ENCODE measurements at regions not wholly inside any gene's neighbourhood (a gene's known extent, or its start where the extent isn't known, plus 50 kb on each side); places are given as distances from the start of the nearest gene placed in this dataset.

GRCh38 chr10:124296121-124296812 is 122.5 kb downstream of the OAT start:
- no peak for DNase-seq
- intact Hi-C loops (cut with DNase I, micrococcal nuclease), result no loop called here
- peak; percentile 32 for ATAC-seq

GRCh38 chr10:124294811-124295770 is 123.6 kb downstream of the OAT start:
- no peak for ATAC-seq
- no peaks in the 10 kb centered on the region for H3K36me3 ChIP-seq (ENCODE audit: low read depth)
- peaks cover 3% of the 10 kb centered on the region for H3K9me3 ChIP-seq
- intact Hi-C loops (cut with DNase I, micrococcal nuclease), result no loop called here
- TF ChIP-seq CTCF (IDR thresholded peaks at IDR 0.05), result no peak
- no peaks in the 10 kb centered on the region for H3K4me1 ChIP-seq (ENCODE audit: low read depth)
- no peak for DNase-seq
- H3K4me3 ChIP-seq, result no peak overlapping the region

More at GRCh38 chr10:124296121-124296812, 122.5 kb downstream of the OAT start:
- Histone ChIP-seq H3K36me3 (ENCODE audit: low read depth) (no peaks in the 10 kb centered on the region), H3K4me3 (no peak overlapping the region), H3K9me3 (peaks cover 13% of the 10 kb centered on the region), H3K4me1 (ENCODE audit: low read depth) (no peaks in the 10 kb centered on the region)
- TF ChIP-seq CTCF (IDR thresholded peaks at IDR 0.05), result no peak

- no peak for DNase-seq
- ATAC-seq, result no peak
- no peak overlapping the region for H3K4me3 ChIP-seq
- no peaks in the 10 kb centered on the region for H3K36me3 ChIP-seq (ENCODE audit: low read depth)
- H3K9me3 ChIP-seq, result no peaks in the 10 kb centered on the region
- intact Hi-C loops (cut with DNase I, micrococcal nuclease), result no loop called here
- H3K4me1 ChIP-seq (ENCODE audit: low read depth), result no peaks in the 10 kb centered on the region
- no peak for TF ChIP-seq CTCF (IDR thresholded peaks at IDR 0.05)
Observed at GRCh38 chr10:124293616-124294449, 124.9 kb downstream of the OAT start.

GRCh38 chr10:124292911-124293615 is 125.7 kb downstream of the OAT start:
- DNase-seq (no peak), ATAC-seq (no peak)
- Histone ChIP-seq H3K4me1 (ENCODE audit: low read depth) (no peaks in the 10 kb centered on the region), H3K9me3 (no peaks in the 10 kb centered on the region), H3K4me3 (no peak overlapping the region), H3K36me3 (ENCODE audit: low read depth) (no peaks in the 10 kb centered on the region)
- no peak for TF ChIP-seq CTCF (IDR thresholded peaks at IDR 0.05)
- intact Hi-C loops (cut with DNase I, micrococcal nuclease), result no loop called here
